Thymus (tissue), 11 donors: ENCODE measurements at regions not wholly inside any gene's neighbourhood (a gene's known extent, or its start where the extent isn't known, plus 50 kb on each side); places are given as distances from the start of the nearest gene placed in this dataset.

Experiments
- DNase-seq, 9 donors: peaks; one replicate each; pipeline ENCODE4 v3.0.0-alpha.2; 2013; ENCODE audit warnings: low spot score in 9 of 9, low read depth in 6 of 9, missing footprints in 1 of 9
- H3K27ac ChIP-seq, 2 donors: one replicate each; pipeline ENCODE4 v1.5.1; 2013; ENCODE audit warnings: control low read depth in 1 of 2, low read depth in 1 of 2, low read length in 1 of 2, mild to moderate bottlenecking in 1 of 2, moderate library complexity in 1 of 2
- H3K27me3 ChIP-seq, 2 donors: one replicate each; pipeline ENCODE4 v1.5.1; 2013; ENCODE audit warnings: low read length in 1 of 2; ENCODE audit not compliant: control insufficient read depth in 2 of 2, insufficient read depth in 1 of 2
- H3K36me3 ChIP-seq, 2 donors: one replicate each; pipeline ENCODE4 v1.5.1; 2013; ENCODE audit warnings: low read length in 1 of 2, mild to moderate bottlenecking in 1 of 2, moderate library complexity in 1 of 2; ENCODE audit not compliant: control insufficient read depth in 2 of 2, insufficient read depth in 2 of 2
- H3K4me1 ChIP-seq, 2 donors: one replicate each; pipeline ENCODE4 v1.5.1; 2013; ENCODE audit warnings: low read length in 2 of 2; ENCODE audit not compliant: control insufficient read depth in 2 of 2, insufficient read depth in 2 of 2
- H3K4me3 ChIP-seq, 2 donors: one replicate each; pipeline ENCODE4 v1.5.1; 2013; ENCODE audit warnings: low read length in 2 of 2, control low read depth in 1 of 2, mild to moderate bottlenecking in 1 of 2
- H3K9me3 ChIP-seq, 2 donors: one replicate each; pipeline ENCODE4 v1.5.1; 2013; ENCODE audit warnings: low read length in 1 of 2, mild to moderate bottlenecking in 1 of 2; ENCODE audit not compliant: control insufficient read depth in 2 of 2, insufficient read depth in 1 of 2
- WGBS: extraction: QIAGEN DNeasy Blood & Tissue Kit; methylation state at CpG from one replicate; pipeline ENCODE4 v1.1.7; 2013; 5-methylcytosine and 5-hydroxymethylcytosine counted together
- donor health status: healthy.

DNA sequence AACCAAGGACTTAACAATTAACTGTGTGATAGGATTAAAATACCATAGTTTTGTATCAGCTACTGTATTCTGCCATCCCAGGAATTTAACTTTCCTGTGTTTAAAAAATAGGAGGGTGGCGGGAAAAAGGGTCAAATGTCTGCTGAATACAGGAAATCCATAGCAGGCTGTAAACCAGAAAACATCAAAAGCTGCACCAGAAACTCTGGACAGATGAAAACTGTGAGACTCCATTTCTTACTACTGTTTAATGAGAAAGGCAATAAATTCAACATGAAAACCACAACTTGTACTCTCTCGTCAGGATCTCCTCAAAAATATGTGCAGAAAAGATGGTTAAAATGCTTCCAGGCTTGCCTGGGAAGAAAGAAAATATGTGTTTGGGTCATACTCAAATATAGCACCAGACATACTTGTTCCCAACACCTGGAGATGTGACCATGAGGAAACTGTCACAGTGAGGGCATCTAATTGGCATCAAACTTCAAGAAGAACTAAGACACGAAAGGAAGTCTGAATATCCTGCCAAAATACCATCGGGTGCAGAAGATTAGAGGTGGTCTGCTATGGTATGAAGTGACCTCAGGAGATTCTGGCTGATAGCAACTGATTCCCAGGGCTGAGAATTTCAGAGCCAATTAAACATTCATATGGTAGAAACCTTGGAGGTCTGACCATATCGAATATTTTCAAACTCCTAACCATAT, 164.7 kb upstream of the TARS1 start:
- Histone ChIP-seq H3K4me3 (no peak overlapping the region), H3K27me3 (no peaks in the 10 kb centered on the region), H3K36me3 (no peaks in the 10 kb centered on the region), H3K27ac (no peak overlapping the region), H3K4me1 (peaks cover 0 to 2% of the 10 kb centered on the region in 2 donors), H3K9me3 (no peaks in the 10 kb centered on the region)
- DNase-seq, result no peak
- WGBS, result 56% methylated on average over 5 of the region's 5 CpGs

- DNase-seq, result no peak
- H3K27me3 ChIP-seq, result no peaks in the 10 kb centered on the region
- H3K27ac ChIP-seq, result no peak overlapping the region
- no peaks in the 10 kb centered on the region for H3K36me3 ChIP-seq
- H3K9me3 ChIP-seq, result no peaks in the 10 kb centered on the region
- WGBS, result 70% methylated on average over 2 of the region's 2 CpGs
- no peak overlapping the region for H3K4me3 ChIP-seq
- H3K4me1 ChIP-seq, result peaks cover 0 to 2% of the 10 kb centered on the region in 2 donors
These were observed 164.2 kb upstream of the TARS1 start for GRCh38 chr5:33276628-33276950.

DNA sequence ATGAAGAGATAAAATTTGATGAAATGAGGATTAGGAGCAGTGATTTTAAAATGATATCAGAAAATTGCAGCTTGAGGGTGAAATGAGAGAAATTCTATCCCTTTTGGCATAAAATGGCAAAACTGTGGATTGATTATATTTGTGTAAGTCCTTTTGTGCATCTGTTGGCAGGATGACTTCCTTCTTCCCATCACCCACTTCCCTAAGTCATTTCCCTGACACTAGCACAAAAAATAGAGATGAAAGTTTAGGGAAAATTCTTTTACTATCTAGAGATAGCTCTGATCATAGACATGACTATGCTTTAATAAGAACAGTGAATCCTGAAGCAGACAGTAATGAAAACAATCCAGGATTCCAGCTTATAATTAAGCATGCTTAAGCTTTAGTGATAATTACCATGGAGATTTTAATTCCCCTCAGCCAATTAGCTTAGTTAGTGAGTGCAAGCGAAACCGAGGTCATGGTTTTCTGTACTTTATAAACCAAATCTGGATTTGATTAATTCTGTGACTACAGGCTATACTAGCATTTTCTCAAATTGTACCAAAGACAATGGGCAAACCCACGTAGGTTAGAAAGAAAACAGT, 163.6 kb upstream of the TARS1 start:
- Histone ChIP-seq H3K4me3 (no peak overlapping the region), H3K27me3 (no peaks in the 10 kb centered on the region), H3K36me3 (no peaks in the 10 kb centered on the region), H3K27ac (no peak overlapping the region), H3K4me1 (peaks cover 0 to 2% of the 10 kb centered on the region in 2 donors), H3K9me3 (no peaks in the 10 kb centered on the region)
- 92% methylated on average over 3 of the region's 3 CpGs for WGBS
- DNase-seq, result no peak

DNA sequence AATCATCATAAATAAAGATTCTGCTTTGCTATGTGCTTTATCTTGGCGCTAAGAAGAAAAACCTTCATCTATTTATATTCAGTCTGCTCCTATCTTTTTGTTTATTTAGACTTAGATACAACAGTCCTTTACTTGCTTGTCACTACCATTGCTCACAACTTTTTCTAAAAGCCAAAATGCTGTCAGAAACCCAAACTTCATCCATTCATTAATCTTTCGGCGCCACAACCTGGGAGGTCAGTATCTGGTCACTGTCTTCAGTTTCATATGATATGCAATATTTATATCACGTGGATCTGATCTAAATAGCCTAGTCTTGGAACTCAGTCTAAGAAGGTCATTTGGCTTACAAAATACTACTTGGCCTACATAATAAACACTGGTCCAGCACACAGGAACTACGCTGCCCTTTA, 159.3 kb upstream of the TARS1 start:
- Histone ChIP-seq H3K9me3 (no peaks in the 10 kb centered on the region), H3K4me3 (no peak overlapping the region), H3K27ac (no peak overlapping the region), H3K27me3 (no peaks in the 10 kb centered on the region), H3K36me3 (no peaks in the 10 kb centered on the region), H3K4me1 (peaks cover 0 to 2% of the 10 kb centered on the region in 2 donors)
- 95% methylated on average over 5 of the region's 5 CpGs for WGBS
- no peak for DNase-seq

- H3K36me3 ChIP-seq, result no peaks in the 10 kb centered on the region
- DNase-seq, result no peak
- 92% methylated on average over 4 of the region's 4 CpGs for whole genome bisulfite sequencing
These were observed 158.6 kb upstream of the TARS1 start for GRCh38 chr5:33282157-33282556.

GRCh38 chr5:33282696-33283095, 158.1 kb upstream of the TARS1 start:
- DNase-seq, result no peak
- Histone ChIP-seq H3K27me3 (no peaks in the 10 kb centered on the region), H3K4me3 (no peak overlapping the region), H3K27ac (no peak overlapping the region), H3K4me1 (peaks cover 0 to under 1% of the 10 kb centered on the region in 2 donors), H3K9me3 (no peaks in the 10 kb centered on the region), H3K36me3 (no peaks in the 10 kb centered on the region)
- WGBS, result 94% methylated on average over 2 of the region's 2 CpGs

More at GRCh38 chr5:33282157-33282556, 158.6 kb upstream of the TARS1 start:
- H3K9me3 ChIP-seq, result no peaks in the 10 kb centered on the region
- H3K4me3 ChIP-seq, result no peak overlapping the region
- no peak overlapping the region for H3K27ac ChIP-seq
- H3K4me1 ChIP-seq, result peaks cover 0 to 2% of the 10 kb centered on the region in 2 donors
- H3K27me3 ChIP-seq, result no peaks in the 10 kb centered on the region

DNA sequence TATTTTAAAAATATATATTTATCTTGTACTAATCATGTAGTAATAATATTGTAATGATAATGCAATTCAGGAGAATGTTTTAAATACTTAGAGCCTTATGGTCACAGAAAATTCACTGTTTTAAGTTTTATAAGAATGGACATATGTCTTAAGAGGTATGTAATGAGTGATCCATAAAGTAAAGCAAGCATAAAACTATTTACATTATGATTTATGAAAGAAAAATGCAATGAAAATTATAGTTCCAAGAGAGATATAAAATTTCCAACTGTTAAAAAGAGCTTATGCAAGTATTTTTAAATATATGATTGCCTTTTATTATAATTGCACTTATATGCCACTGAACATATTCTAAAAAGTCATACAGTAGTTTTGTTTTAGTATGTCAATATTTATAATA, 157.5 kb upstream of the TARS1 start:
- Histone ChIP-seq H3K9me3 (no peaks in the 10 kb centered on the region), H3K4me3 (no peak overlapping the region), H3K27me3 (no peaks in the 10 kb centered on the region), H3K36me3 (no peaks in the 10 kb centered on the region), H3K27ac (no peak overlapping the region), H3K4me1 (no peaks in the 10 kb centered on the region)
- no peak for DNase-seq

DNA sequence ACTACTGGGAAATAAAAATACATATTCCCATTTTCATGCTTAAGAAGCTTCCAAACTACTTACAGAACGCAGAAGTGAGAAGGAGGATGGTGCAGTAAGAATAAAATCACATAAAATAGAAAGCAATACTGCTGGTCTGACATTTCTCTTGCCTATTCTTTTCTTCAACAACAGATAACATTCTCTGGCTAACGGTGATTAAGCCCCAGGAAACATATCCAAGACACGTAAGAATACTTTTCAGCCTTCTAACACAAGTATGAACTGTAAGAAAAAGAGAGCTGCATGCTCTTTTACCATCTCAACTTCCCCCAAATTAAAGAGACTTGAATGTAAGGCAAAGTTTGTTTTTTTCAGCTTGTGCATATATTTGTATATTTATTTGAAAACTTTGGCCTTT, 156.1 kb upstream of the TARS1 start:
- 93% methylated on average over 3 of the region's 3 CpGs for WGBS
- Histone ChIP-seq H3K9me3 (no peaks in the 10 kb centered on the region), H3K36me3 (no peaks in the 10 kb centered on the region), H3K27ac (no peak overlapping the region), H3K4me3 (no peak overlapping the region), H3K27me3 (no peaks in the 10 kb centered on the region), H3K4me1 (no peaks in the 10 kb centered on the region)
- DNase-seq, result no peak

- Histone ChIP-seq H3K27me3 (no peaks in the 10 kb centered on the region), H3K36me3 (no peaks in the 10 kb centered on the region), H3K9me3 (no peaks in the 10 kb centered on the region), H3K27ac (no peak overlapping the region), H3K4me3 (no peak overlapping the region), H3K4me1 (no peaks in the 10 kb centered on the region)
- WGBS, result 97% methylated on average over 1 of the region's 1 CpG
- no peak for DNase-seq
These were observed 153.5 kb upstream of the TARS1 start for GRCh38 chr5:33287242-33287641.
